ENCODE measurements at regions not wholly inside any gene's neighbourhood (a gene's known extent, or its start where the extent isn't known, plus 50 kb on each side); places are given as distances from the start of the nearest gene placed in this dataset.
"Not testable (repeated sequence)": the region's sequence is repeated elsewhere in the genome, so short reads cannot be mapped to it uniquely, and the experiment has no call there.

DNA sequence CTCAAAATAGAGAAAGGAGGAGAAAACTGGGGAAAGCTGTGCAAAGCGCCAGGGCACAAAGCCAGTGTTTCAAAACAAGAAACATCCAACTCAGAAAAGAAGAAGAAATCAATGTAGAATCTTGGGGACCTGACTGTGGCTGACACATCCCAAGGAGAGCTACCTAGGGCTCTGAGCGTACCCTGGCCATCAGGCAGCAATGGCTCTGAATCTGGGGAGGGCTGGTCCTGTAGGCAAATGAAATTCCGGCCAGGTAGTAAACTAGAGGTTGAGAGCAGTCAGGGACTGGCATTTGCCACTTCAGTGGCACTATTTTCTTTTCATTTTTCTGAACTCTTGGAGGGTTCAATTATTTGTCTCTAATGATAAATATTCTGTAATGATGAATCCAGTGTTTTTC, 525.8 kb downstream of the STK39 start:
- H3K27me3 ChIP-seq: no peaks in the 10 kb centered on the region
- DNase-seq: no peak
- 76 to 87% methylated on average over 2 to 3 of the region's 3 CpGs for WGBS, 2 donors (ENCODE audit: low coverage in 1 of 2)
- no peaks in the 10 kb centered on the region for H3K9me3 ChIP-seq
- H3K36me3 ChIP-seq: no peaks in the 10 kb centered on the region
- intact Hi-C loops (cut with DNase I; ENCODE audit: low total_unique reads) (no loop called here), in situ Hi-C loops (cut with MboI; ENCODE audit: low pct_ligation_motif_present in 1 of 4, low pct_unique_long_range_greater_than_20kb in 1 of 4, low sequenced_read_pairs in 3 of 4) (no loop called here)
- no peak overlapping the region for H3K27ac ChIP-seq
- H3K4me1 ChIP-seq: no peaks in the 10 kb centered on the region
- H3K4me3 ChIP-seq: no peak overlapping the region
- TF ChIP-seq POLR2A (IDR thresholded peaks at IDR 0.05): no peak
- no peak for TF ChIP-seq EP300 (IDR thresholded peaks at IDR 0.05; ENCODE audit: low read depth)

DNA sequence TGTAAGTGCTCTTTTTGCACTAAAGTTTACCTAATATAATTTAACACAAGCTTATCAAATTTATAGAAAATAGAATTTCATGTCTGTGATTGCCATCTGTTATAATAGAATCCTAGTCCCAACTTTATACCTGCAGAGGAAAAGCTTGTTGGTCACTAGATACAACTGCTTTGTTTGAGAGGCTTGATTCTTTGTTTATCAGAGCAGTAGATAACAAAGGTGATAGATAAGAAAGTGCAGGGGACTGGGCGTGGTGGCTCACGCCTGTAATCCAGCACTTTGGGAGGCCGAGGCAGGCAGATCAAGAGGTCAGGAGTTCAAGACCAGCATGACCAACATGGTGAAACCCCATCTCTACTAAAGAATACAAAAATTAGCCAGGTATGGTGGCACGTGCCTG, 528.0 kb downstream of the STK39 start:
- Histone ChIP-seq H3K36me3 (no peaks in the 10 kb centered on the region), H3K4me1 (no peaks in the 10 kb centered on the region), H3K9me3 (no peaks in the 10 kb centered on the region), H3K4me3 (no peak overlapping the region), H3K27ac (no peak overlapping the region), H3K27me3 (no peaks in the 10 kb centered on the region)
- in situ Hi-C loops (cut with MboI; ENCODE audit: low pct_ligation_motif_present in 1 of 4, low pct_unique_long_range_greater_than_20kb in 1 of 4, low sequenced_read_pairs in 3 of 4) (no loop called here), intact Hi-C loops (cut with DNase I; ENCODE audit: low total_unique reads) (no loop called here)
- no peak for TF ChIP-seq POLR2A (IDR thresholded peaks at IDR 0.05)
- no peak for TF ChIP-seq POLR2AphosphoS5 (IDR thresholded peaks at IDR 0.05)
- no peak for TF ChIP-seq EP300 (IDR thresholded peaks at IDR 0.05; ENCODE audit: low read depth)
- TF ChIP-seq, protein P1, sequence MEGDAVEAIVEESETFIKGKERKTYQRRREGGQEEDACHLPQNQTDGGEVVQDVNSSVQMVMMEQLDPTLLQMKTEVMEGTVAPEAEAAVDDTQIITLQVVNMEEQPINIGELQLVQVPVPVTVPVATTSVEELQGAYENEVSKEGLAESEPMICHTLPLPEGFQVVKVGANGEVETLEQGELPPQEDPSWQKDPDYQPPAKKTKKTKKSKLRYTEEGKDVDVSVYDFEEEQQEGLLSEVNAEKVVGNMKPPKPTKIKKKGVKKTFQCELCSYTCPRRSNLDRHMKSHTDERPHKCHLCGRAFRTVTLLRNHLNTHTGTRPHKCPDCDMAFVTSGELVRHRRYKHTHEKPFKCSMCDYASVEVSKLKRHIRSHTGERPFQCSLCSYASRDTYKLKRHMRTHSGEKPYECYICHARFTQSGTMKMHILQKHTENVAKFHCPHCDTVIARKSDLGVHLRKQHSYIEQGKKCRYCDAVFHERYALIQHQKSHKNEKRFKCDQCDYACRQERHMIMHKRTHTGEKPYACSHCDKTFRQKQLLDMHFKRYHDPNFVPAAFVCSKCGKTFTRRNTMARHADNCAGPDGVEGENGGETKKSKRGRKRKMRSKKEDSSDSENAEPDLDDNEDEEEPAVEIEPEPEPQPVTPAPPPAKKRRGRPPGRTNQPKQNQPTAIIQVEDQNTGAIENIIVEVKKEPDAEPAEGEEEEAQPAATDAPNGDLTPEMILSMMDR (IDR thresholded peaks at IDR 0.05): no peak
- no peak for DNase-seq
- WGBS, 2 donors (ENCODE audit: low coverage in 1 of 2): 61% methylated on average over 4 of the region's 4 CpGs; no CpG with 5 or more reads in 1 of the 2 donors

DNA sequence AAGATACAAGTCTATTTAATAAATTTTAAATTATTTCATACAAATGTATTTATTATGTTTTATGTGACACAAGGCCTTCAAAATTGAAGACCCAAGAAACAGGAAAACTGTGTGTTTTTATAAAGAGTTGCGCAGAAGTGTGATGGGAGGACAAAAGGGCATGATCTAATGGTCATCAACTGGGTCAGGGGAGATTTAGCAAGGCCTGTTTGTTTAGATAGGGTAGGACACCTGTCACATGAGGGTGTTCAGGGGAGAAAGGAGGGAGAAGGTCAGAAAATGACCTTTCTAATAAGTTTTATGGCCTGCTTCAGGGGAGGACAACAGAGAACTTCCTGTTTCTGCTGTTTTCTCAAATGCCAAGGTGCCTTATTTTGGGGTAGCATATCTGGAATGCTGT, 528.8 kb downstream of the STK39 start:
- Histone ChIP-seq H3K4me3 (no peak overlapping the region), H3K4me1 (no peaks in the 10 kb centered on the region), H3K36me3 (no peaks in the 10 kb centered on the region), H3K27ac (no peak overlapping the region), H3K9me3 (no peaks in the 10 kb centered on the region), H3K27me3 (no peaks in the 10 kb centered on the region)
- intact Hi-C loops (cut with DNase I; ENCODE audit: low total_unique reads): no loop called here
- in situ Hi-C loops (cut with MboI; ENCODE audit: low pct_ligation_motif_present in 1 of 4, low pct_unique_long_range_greater_than_20kb in 1 of 4, low sequenced_read_pairs in 3 of 4): no loop called here
- 82 to 94% methylated on average over 1 of the region's 1 CpG for whole genome bisulfite sequencing, 2 donors (ENCODE audit: low coverage in 1 of 2)
- DNase-seq: no peak
- TF ChIP-seq, protein P1 (IDR thresholded peaks at IDR 0.05): no peak
- TF ChIP-seq POLR2AphosphoS5 (IDR thresholded peaks at IDR 0.05) (no peak), POLR2A (IDR thresholded peaks at IDR 0.05) (no peak), EP300 (IDR thresholded peaks at IDR 0.05; ENCODE audit: low read depth) (no peak)

DNA sequence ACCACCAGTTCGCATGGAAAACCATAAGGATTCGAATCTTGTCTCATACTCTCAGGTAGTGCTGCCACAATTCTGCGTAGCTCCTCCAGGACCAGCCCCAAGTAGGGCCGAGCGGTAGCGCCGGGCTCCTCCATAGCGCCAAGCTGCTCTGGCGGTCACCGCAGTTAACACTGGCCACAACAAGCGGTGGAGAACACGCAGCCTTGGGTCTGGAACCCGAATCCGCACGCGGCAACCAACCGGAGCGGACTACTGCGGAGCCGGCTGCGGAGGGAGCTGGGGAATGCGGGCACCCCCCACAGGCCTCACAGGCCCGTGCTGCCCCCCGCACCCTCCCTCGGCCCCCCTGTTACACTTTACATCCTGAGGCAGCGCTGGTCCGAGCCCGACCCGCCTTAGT, 531.5 kb downstream of the STK39 start:
- in situ Hi-C loops (cut with MboI; ENCODE audit: low pct_ligation_motif_present in 1 of 4, low pct_unique_long_range_greater_than_20kb in 1 of 4, low sequenced_read_pairs in 3 of 4) (no loop called here), intact Hi-C loops (cut with DNase I; ENCODE audit: low total_unique reads) (no loop called here)
- DNase-seq: no peak
- TF ChIP-seq, protein P1 (IDR thresholded peaks at IDR 0.05): no peak
- TF ChIP-seq POLR2AphosphoS5 (IDR thresholded peaks at IDR 0.05) (no peak), EP300 (IDR thresholded peaks at IDR 0.05; ENCODE audit: low read depth) (no peak), POLR2A (IDR thresholded peaks at IDR 0.05) (no peak)
- H3K27me3 ChIP-seq: no peaks in the 10 kb centered on the region
- no peaks in the 10 kb centered on the region for H3K4me1 ChIP-seq
- H3K9me3 ChIP-seq: no peaks in the 10 kb centered on the region
- 93 to 100% methylated on average over 7 to 29 of the region's 29 CpGs for WGBS, 2 donors (ENCODE audit: low coverage in 1 of 2)
- H3K4me3 ChIP-seq: no peak overlapping the region
- H3K36me3 ChIP-seq: no peaks in the 10 kb centered on the region
- H3K27ac ChIP-seq: no peak overlapping the region

DNA sequence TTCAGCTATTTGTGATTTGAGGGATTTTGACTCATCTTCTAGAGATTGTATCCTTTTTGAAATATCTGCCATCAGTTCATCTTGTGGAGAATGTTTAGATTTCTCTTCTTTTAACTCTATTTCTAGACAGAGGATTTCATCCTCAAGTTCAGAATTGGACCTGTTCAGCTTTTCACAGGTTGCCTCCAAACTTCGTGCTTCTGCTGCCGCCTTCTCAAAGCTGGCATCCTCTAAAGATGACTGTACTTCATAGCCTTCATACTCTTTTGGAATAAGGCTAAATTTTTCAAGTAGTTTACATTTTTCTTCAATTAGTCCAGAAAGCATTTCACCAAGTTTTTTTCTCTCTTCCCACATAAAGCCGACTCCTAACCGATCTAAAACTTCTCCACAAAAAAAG, 531.9 kb downstream of the STK39 start:
- WGBS, 2 donors (ENCODE audit: low coverage in 1 of 2): 82 to 83% methylated on average over 4 of the region's 4 CpGs
- H3K4me3 ChIP-seq; H3K9me3 ChIP-seq; H3K36me3 ChIP-seq; in situ Hi-C loops (cut with MboI; ENCODE audit: low pct_ligation_motif_present in 1 of 4, low pct_unique_long_range_greater_than_20kb in 1 of 4, low sequenced_read_pairs in 3 of 4); H3K27me3 ChIP-seq; H3K4me1 ChIP-seq; DNase-seq; intact Hi-C loops (cut with DNase I; ENCODE audit: low total_unique reads); H3K27ac ChIP-seq: not testable (repeated sequence)

Measured in transverse colon (tissue), 4 donors.